ENCODE measurements at regions not wholly inside any gene's neighbourhood (a gene's known extent, or its start where the extent isn't known, plus 50 kb on each side); places are given as distances from the start of the nearest gene placed in this dataset.

GRCh38 chr12:74454109-74454508, 83.5 kb upstream of the ATXN7L3B start:
- intact Hi-C loops (cut with DNase I): no loop called here
- H3K27ac ChIP-seq: no peak overlapping the region
- no peaks in the 10 kb centered on the region for H3K4me1 ChIP-seq
- H3K36me3 ChIP-seq (ENCODE audit: insufficient read depth in 1 of 2, low read depth in 1 of 2): no peaks in the 10 kb centered on the region
- ATAC-seq: no peak
- H3K4me3 ChIP-seq: no peak overlapping the region
- H3K27me3 ChIP-seq (ENCODE audit: insufficient read depth in 3 of 3, low read length in 2 of 3): no peaks in the 10 kb centered on the region
- no peaks in the 10 kb centered on the region for H3K9me3 ChIP-seq
- no peak for TF ChIP-seq CTCF (IDR thresholded peaks at IDR 0.05)
- 59 to 76% (median 72%) methylated on average over 1 of the region's 1 CpG for WGBS, 3 donors
- DNase-seq: no peak

GRCh38 chr12:74455429-74455828, 82.2 kb upstream of the ATXN7L3B start:
- no peak for TF ChIP-seq CTCF (IDR thresholded peaks at IDR 0.05)
- WGBS, 3 donors: 88 to 93% (median 90%) methylated on average over 3 of the region's 3 CpGs
- H3K27ac ChIP-seq: no peak overlapping the region
- intact Hi-C loops (cut with DNase I): no loop called here
- no peaks in the 10 kb centered on the region for H3K36me3 ChIP-seq (ENCODE audit: insufficient read depth in 1 of 2, low read depth in 1 of 2)
- no peaks in the 10 kb centered on the region for H3K9me3 ChIP-seq
- H3K4me3 ChIP-seq: no peak overlapping the region
- DNase-seq (no peak), ATAC-seq (no peak)
- no peaks in the 10 kb centered on the region for H3K4me1 ChIP-seq
- H3K27me3 ChIP-seq (ENCODE audit: insufficient read depth in 3 of 3, low read length in 2 of 3): no peaks in the 10 kb centered on the region

GRCh38 chr12:74456431-74456830, 81.2 kb upstream of the ATXN7L3B start:
- intact Hi-C loops (cut with DNase I): no loop called here
- no peak for ATAC-seq
- Histone ChIP-seq H3K4me3 (no peak overlapping the region), H3K36me3 (ENCODE audit: insufficient read depth in 1 of 2, low read depth in 1 of 2) (no peaks in the 10 kb centered on the region), H3K27me3 (ENCODE audit: insufficient read depth in 3 of 3, low read length in 2 of 3) (no peaks in the 10 kb centered on the region), H3K9me3 (no peaks in the 10 kb centered on the region), H3K27ac (no peak overlapping the region), H3K4me1 (no peaks in the 10 kb centered on the region)
- no peak for TF ChIP-seq CTCF (IDR thresholded peaks at IDR 0.05)
- 75 to 82% (median 79%) methylated on average over 3 of the region's 3 CpGs for WGBS, 3 donors
- no peak for DNase-seq

GRCh38 chr12:74468401-74468800, 69.2 kb upstream of the ATXN7L3B start:
- Histone ChIP-seq H3K4me1 (no peaks in the 10 kb centered on the region), H3K9me3 (no peaks in the 10 kb centered on the region), H3K36me3 (ENCODE audit: insufficient read depth in 1 of 2, low read depth in 1 of 2) (no peaks in the 10 kb centered on the region), H3K27me3 (ENCODE audit: insufficient read depth in 3 of 3, low read length in 2 of 3) (no peaks in the 10 kb centered on the region), H3K4me3 (no peak overlapping the region), H3K27ac (no peak overlapping the region)
- no peak for TF ChIP-seq CTCF (IDR thresholded peaks at IDR 0.05)
- no peak for ATAC-seq
- DNase-seq: no peak
- 77 to 84% (median 84%) methylated on average over 4 of the region's 4 CpGs for WGBS, 3 donors
- intact Hi-C loops (cut with DNase I): no loop called here

- H3K4me3 ChIP-seq: no peak overlapping the region
- intact Hi-C loops (cut with DNase I): no loop called here
These were observed 61.4 kb upstream of the ATXN7L3B start for GRCh38 chr12:74476234-74476633.

More at GRCh38 chr12:74476234-74476633, 61.4 kb upstream of the ATXN7L3B start:
- H3K36me3 ChIP-seq (ENCODE audit: insufficient read depth in 1 of 2, low read depth in 1 of 2): no peaks in the 10 kb centered on the region
- H3K4me1 ChIP-seq: no peaks in the 10 kb centered on the region
- 91 to 98% (median 94%) methylated on average over 1 of the region's 1 CpG for WGBS, 3 donors
- H3K27me3 ChIP-seq (ENCODE audit: insufficient read depth in 3 of 3, low read length in 2 of 3): no peaks in the 10 kb centered on the region
- no peaks in the 10 kb centered on the region for H3K9me3 ChIP-seq
- DNase-seq (no peak), ATAC-seq (no peak)
- TF ChIP-seq CTCF (IDR thresholded peaks at IDR 0.05): no peak
- no peak overlapping the region for H3K27ac ChIP-seq

Measured in psoas muscle (tissue), 7 donors.